Bronchial epithelial cell (primary cell): ENCODE measurements at regions not wholly inside any gene's neighbourhood (a gene's known extent, or its start where the extent isn't known, plus 50 kb on each side); places are given as distances from the start of the nearest gene placed in this dataset.

ENCODE experiments used
- DNase-seq: peaks from one replicate; pipeline ENCODE4 v3.0.0-alpha.2; 2010; ENCODE audit warnings: low read depth
- FAIRE-seq: peaks from 2 replicates; lab custom pipeline; 2011; peaks lifted over from hg19 to GRCh38; lab: Jason Lieb, UNC
- H3K27me3 ChIP-seq: 2 replicates; pipeline ENCODE4 v1.5.1; 2011; ENCODE audit warnings: low read length; ENCODE audit not compliant: control insufficient read depth, insufficient read depth
- H3K36me3 ChIP-seq: 2 replicates; pipeline ENCODE4 v1.5.1; 2011; ENCODE audit warnings: low read length; ENCODE audit not compliant: control insufficient read depth, insufficient read depth
- H3K4me3 ChIP-seq: 2 replicates; pipeline ENCODE4 v1.5.1; 2011; ENCODE audit warnings: mild to moderate bottlenecking, low read depth, low read length, control low read depth
- CTCF ChIP-seq: IDR thresholded peaks from 2 replicates; pipeline ENCODE4 v1.5.1; 2011; ENCODE audit warnings: mild to moderate bottlenecking, moderate library complexity, low read length, control low read depth, inconsistent platforms; ENCODE audit not compliant: insufficient read depth, severe bottlenecking

GRCh38 chr1:115543247-115543646 lies 98.5 kb upstream of the VANGL1 start:
- no peak overlapping the region for H3K4me3 ChIP-seq
- no peaks in the 10 kb centered on the region for H3K27me3 ChIP-seq
- no peak for DNase-seq
- no peak for TF ChIP-seq CTCF
- no peak for FAIRE-seq
- no peaks in the 10 kb centered on the region for H3K36me3 ChIP-seq

GRCh38 chr1:115539736-115540135 lies 102.0 kb upstream of the VANGL1 start:
- no peaks in the 10 kb centered on the region for H3K36me3 ChIP-seq
- H3K4me3 ChIP-seq: no peak overlapping the region
- TF ChIP-seq CTCF: no peak
- DNase-seq (no peak), FAIRE-seq (no peak)
- H3K27me3 ChIP-seq: no peaks in the 10 kb centered on the region

DNA sequence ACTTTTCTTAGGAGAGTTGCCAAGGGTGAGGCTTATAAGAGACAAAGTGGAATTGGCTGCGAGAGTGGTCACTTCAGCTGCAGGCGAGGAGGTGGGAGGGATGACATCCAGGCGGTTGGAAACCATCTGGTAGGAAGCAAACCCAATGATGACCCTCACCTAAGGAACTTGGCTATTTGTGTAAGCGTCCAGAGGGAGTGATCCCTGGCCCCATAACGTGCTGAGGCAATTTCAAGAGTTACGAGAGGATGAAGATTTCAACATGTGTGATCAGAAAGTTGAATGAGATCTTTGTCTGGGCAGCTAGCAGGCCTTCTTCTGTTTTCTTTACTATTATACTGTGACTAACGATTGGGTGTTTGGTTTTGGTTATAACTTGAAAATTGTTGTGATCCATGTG lies 102.7 kb upstream of the VANGL1 start:
- Histone ChIP-seq H3K27me3 (no peaks in the 10 kb centered on the region), H3K4me3 (no peak overlapping the region), H3K36me3 (no peaks in the 10 kb centered on the region)
- DNase-seq (peak; percentile 32), FAIRE-seq (no peak)
- no peak for TF ChIP-seq CTCF

- Histone ChIP-seq H3K36me3 (no peaks in the 10 kb centered on the region), H3K27me3 (no peaks in the 10 kb centered on the region), H3K4me3 (no peak overlapping the region)
- TF ChIP-seq CTCF: no peak
- no peak for FAIRE-seq
- DNase-seq: no peak
Measured at GRCh38 chr1:115538579-115538978, 103.2 kb upstream of the VANGL1 start.

DNA sequence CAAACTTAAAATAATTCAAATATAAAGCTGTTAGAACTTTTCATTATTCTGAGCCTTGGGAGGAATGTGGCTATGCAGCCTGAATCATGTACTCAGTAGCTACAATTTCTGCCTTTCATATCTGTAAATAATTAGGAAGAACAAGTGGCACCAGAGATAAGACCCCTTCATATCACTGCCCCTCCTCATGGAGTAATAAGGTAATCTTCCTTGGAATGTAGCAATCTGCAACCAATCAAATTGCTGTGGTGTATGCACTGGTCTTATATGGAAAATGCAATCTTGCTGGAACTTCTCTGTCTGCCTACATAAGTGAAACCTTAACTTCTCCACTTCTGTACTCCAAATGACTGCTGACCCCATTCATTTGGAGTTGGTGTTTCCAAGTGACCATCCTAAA lies 104.4 kb upstream of the VANGL1 start:
- Histone ChIP-seq H3K36me3 (no peaks in the 10 kb centered on the region), H3K27me3 (no peaks in the 10 kb centered on the region), H3K4me3 (no peak overlapping the region)
- FAIRE-seq: no peak
- no peak for TF ChIP-seq CTCF
- no peak for DNase-seq

- FAIRE-seq (no peak), DNase-seq (peak; percentile 68)
- no peaks in the 10 kb centered on the region for H3K27me3 ChIP-seq
- no peaks in the 10 kb centered on the region for H3K36me3 ChIP-seq
- no peak for TF ChIP-seq CTCF
- no peak overlapping the region for H3K4me3 ChIP-seq
Measured at GRCh38 chr1:115536279-115536816, 105.4 kb upstream of the VANGL1 start.
